Coronary artery (tissue), 2 donors: ENCODE measurements at regions not wholly inside any gene's neighbourhood (a gene's known extent, or its start where the extent isn't known, plus 50 kb on each side); places are given as distances from the start of the nearest gene placed in this dataset.

ENCODE experiments used
- DNase-seq: peaks from one replicate; pipeline ENCODE4 v3.0.0-alpha.2; 2017; ENCODE audit warnings: low spot score
- H3K27ac ChIP-seq, 2 donors: fragments of 200-600 bp; sonication (generic); one replicate each; pipeline ENCODE4 v1.5.1; 2016 to 2019
- H3K4me3 ChIP-seq: fragments of 200-600 bp; sonication (generic); 2 replicates; pipeline ENCODE4 v1.5.1; 2016; ENCODE audit warnings: mild to moderate bottlenecking, moderate library complexity
- CTCF ChIP-seq: fragments of 200-600 bp; sonication (generic); IDR thresholded peaks from one replicate; pipeline ENCODE4 v1.5.1; 2019; ENCODE audit warnings: antibody characterized with exemption

DNA sequence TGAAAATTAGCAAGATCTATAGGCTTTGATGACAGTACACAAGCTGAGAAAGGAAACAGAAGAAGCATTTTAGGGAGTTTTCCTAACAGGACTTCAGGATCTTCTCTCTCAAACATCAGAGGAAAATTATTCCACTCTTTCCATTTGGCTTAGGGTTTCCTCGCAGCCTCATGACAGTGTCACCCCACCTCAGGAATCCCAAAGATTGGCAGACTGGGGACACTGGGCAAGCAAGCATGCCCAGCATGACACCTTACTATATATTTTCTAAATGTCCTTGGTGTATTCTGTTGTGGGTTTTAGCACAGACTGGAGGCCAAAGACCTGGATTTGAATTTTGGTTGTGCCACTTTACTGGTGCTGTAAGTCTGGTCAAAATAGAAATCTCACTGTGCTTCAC is 482.4 kb upstream of the SOX5 start:
- no peak overlapping the region for H3K27ac ChIP-seq
- H3K4me3 ChIP-seq = no peak overlapping the region
- no peak for DNase-seq
- no peak for TF ChIP-seq CTCF

GRCh38 chr12:24427776-24428175 is 478.3 kb upstream of the SOX5 start:
- no peak overlapping the region for H3K27ac ChIP-seq
- no peak for TF ChIP-seq CTCF

GRCh38 chr12:24425601-24425970 is 476.1 kb upstream of the SOX5 start:
- Histone ChIP-seq H3K4me3 (no peak overlapping the region), H3K27ac (peak overlapping the region in 1 of 2 donors; percentile 68)
- no peak for DNase-seq
- TF ChIP-seq CTCF = no peak

More at GRCh38 chr12:24427776-24428175, 478.3 kb upstream of the SOX5 start:
- H3K4me3 ChIP-seq = no peak overlapping the region
- no peak for DNase-seq

DNA sequence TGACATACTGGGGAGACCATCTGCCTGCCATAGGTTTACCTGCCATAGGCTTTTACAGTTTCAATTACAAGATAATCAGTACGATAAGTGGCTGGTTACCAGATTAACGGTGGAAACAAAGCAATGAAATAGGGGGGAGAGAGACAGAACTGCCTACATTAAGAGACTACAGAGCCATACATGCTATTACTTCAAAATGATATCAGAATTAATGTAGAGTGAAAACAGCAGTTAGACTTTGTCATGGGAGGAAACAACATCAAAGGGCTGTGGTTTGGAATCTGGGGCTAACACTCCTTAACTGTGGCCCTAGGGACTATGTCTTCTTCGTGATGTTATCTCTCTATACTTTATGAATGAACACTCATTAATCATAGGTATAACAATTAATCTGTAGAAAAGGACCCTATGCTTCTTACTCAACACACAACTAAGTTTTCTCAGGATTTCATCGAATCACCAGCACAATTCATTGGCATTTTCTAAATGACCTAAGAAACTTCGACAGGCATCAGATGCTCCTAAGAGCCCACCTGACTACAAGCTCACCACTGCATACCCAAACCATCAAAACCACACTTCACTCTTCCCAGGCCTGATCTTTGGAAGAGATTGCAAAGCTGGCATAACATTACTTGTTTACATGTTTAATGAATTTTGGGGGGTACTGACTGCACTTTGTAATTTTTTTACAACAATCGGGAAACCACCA is 475.6 kb upstream of the SOX5 start:
- DNase-seq = no peak
- no peak for TF ChIP-seq CTCF
- H3K27ac ChIP-seq = peak overlapping the region; percentile 31 to 68
- no peak overlapping the region for H3K4me3 ChIP-seq

GRCh38 chr12:24424376-24424775 is 474.9 kb upstream of the SOX5 start:
- Histone ChIP-seq H3K27ac (no peak overlapping the region), H3K4me3 (no peak overlapping the region)
- DNase-seq = no peak
- no peak for TF ChIP-seq CTCF

DNA sequence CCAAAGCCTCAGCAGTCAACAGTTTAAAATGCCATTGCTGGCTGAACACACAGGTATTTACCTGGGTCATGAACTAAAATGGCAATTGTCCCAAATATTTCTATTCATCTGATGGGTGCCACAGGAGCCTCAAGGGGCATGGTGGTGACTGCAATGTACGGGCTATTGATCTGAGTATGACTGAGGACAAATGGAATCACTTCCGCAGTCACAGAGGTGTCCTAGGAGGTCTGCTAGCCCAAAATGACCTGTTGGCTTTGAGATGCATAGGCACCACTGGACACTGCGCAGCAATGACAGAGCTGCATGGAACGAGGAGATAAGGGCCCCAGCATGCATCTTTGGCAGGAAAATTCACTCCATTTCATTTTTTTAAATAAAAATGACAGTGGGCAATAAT is 474.1 kb upstream of the SOX5 start:
- no peak for DNase-seq
- TF ChIP-seq CTCF = no peak
- no peak overlapping the region for H3K4me3 ChIP-seq
- H3K27ac ChIP-seq = no peak overlapping the region

GRCh38 chr12:24421759-24422158 is 472.3 kb upstream of the SOX5 start:
- no peak for DNase-seq
- TF ChIP-seq CTCF = no peak
- H3K27ac ChIP-seq = no peak overlapping the region
- no peak overlapping the region for H3K4me3 ChIP-seq
